H1 (cell line): ENCODE measurements at regions not wholly inside any gene's neighbourhood (a gene's known extent, or its start where the extent isn't known, plus 50 kb on each side); places are given as distances from the start of the nearest gene placed in this dataset.

Experiments
- CTCF ChIA-PET: fragments of 300-600 bp; sonication (Branson Sonifier 250); formaldehyde crosslinking; loops from one replicate; lab custom pipeline; 2021; ENCODE audit not compliant: partially characterized antibody; lab: Charles Lee
- POLR2A ChIA-PET: fragments of 300-600 bp; sonication (Branson Sonifier 250); formaldehyde crosslinking; loops from one replicate; lab custom pipeline; 2021; ENCODE audit warnings: inconsistent platforms; ENCODE audit not compliant: partially characterized antibody; lab: Charles Lee
- DNase-seq, 2 experiments: peaks; one replicate each; pipeline versions ENCODE4 v3.0.0 to v3.0.0-alpha.2; 2010 to 2022; ENCODE audit warnings: low spot score in 2 of 2, low read depth in 1 of 2, mixed read lengths in 1 of 2
- FAIRE-seq: peaks from 2 replicates; lab custom pipeline; 2011; peaks lifted over from hg19 to GRCh38; lab: Jason Lieb, UNC
- H2AFZ ChIP-seq: 2 replicates; pipeline ENCODE4 v1.8.1; 2012; ENCODE audit warnings: low read length, inconsistent platforms
- H2AK5ac ChIP-seq: 2 replicates; pipeline ENCODE4 v1.6.1; 2013; ENCODE audit warnings: low read depth, low read length
- H2BK120ac ChIP-seq: replicated peaks from 2 replicates; pipeline ENCODE3; 2013; ENCODE audit warnings: low read depth, low read length, inconsistent platforms
- H2BK12ac ChIP-seq: 2 replicates; pipeline ENCODE4 v1.6.1; 2013; ENCODE audit warnings: low read depth, low read length
- H2BK15ac ChIP-seq: 2 replicates; pipeline ENCODE4 v1.6.1; 2013; ENCODE audit warnings: low read length
- H2BK20ac ChIP-seq: 2 replicates; pipeline ENCODE4 v1.6.1; 2013; ENCODE audit warnings: low read length
- H2BK5ac ChIP-seq: 2 replicates; pipeline ENCODE4 v1.6.1; 2013; ENCODE audit warnings: low read depth, low read length
- H3K14ac ChIP-seq: 2 replicates; pipeline ENCODE4 v1.6.1; 2013; ENCODE audit warnings: inconsistent platforms; ENCODE audit not compliant: insufficient read length
- H3K18ac ChIP-seq: 2 replicates; pipeline ENCODE4 v1.6.1; 2013; ENCODE audit warnings: low read length; ENCODE audit errors: extremely low read depth
- H3K23ac ChIP-seq: 2 replicates; pipeline ENCODE4 v1.6.1; 2013; ENCODE audit warnings: inconsistent platforms; ENCODE audit not compliant: insufficient read length
- H3K23me2 ChIP-seq: 2 replicates; pipeline ENCODE4 v1.6.1; 2013; ENCODE audit warnings: low read depth, low read length
- H3K27ac ChIP-seq: 2 replicates; pipeline ENCODE4 v1.6.1; 2011; ENCODE audit warnings: low read depth, low read length, inconsistent platforms
- H3K27me3 ChIP-seq, 4 experiments: replicated peaks in 1 of 4; 1 replicate in 1 of 4; 2 replicates in 3 of 4; pipeline versions ENCODE4 v1.6.1 to v1.8.1; 2011 to 2013; ENCODE audit warnings: low read length in 3 of 4, mild to moderate bottlenecking in 3 of 4, inconsistent platforms in 2 of 4, mixed read lengths in 2 of 4, moderate library complexity in 1 of 4; ENCODE audit not compliant: control insufficient read depth in 3 of 4, insufficient read depth in 3 of 4; ENCODE audit errors: extremely low read depth in 1 of 4
- H3K36me3 ChIP-seq, 4 experiments: 2 replicates each; pipeline versions ENCODE4 v1.6.1 to v1.8.1; 2011 to 2013; ENCODE audit warnings: mild to moderate bottlenecking in 4 of 4, low read length in 3 of 4, moderate library complexity in 2 of 4, control low read depth in 1 of 4, inconsistent platforms in 1 of 4; ENCODE audit not compliant: insufficient read depth in 4 of 4, control insufficient read depth in 2 of 4
- H3K4ac ChIP-seq: replicated peaks from 2 replicates; pipeline ENCODE3; 2013; ENCODE audit warnings: low read length, low read depth, mixed read lengths, inconsistent platforms; ENCODE audit not compliant: insufficient read length
- H3K4me1 ChIP-seq, 4 experiments: replicated peaks in 1 of 4; 1 replicate in 1 of 4; 2 replicates in 3 of 4; pipeline versions ENCODE4 v1.6.1 to v1.8.1; 2011 to 2013; ENCODE audit warnings: low read length in 3 of 4, inconsistent platforms in 2 of 4, mixed read lengths in 1 of 4; ENCODE audit not compliant: insufficient read depth in 4 of 4, control insufficient read depth in 3 of 4
- H3K4me2 ChIP-seq, 2 experiments: 2 replicates each; pipeline versions ENCODE4 v1.6.1 to v1.8.1; 2011 to 2013; ENCODE audit warnings: low read depth in 2 of 2, low read length in 2 of 2, control low read depth in 1 of 2, inconsistent platforms in 1 of 2, mild to moderate bottlenecking in 1 of 2; ENCODE audit not compliant: insufficient read depth in 1 of 2
- H3K4me3 ChIP-seq, 4 experiments: fragments of 200-600, 300-600 bp in 1 of 4; sonication (generic), shearing (Covaris generic), sonication (Bioruptor Twin) in 1 of 4; 2 replicates each; pipeline versions ENCODE4 v1.5.1 to v1.8.1; 2011 to 2016; ENCODE audit warnings: low read length in 4 of 4, low read depth in 3 of 4, control low read depth in 2 of 4, inconsistent platforms in 2 of 4, mild to moderate bottlenecking in 2 of 4, mixed read lengths in 1 of 4, moderate library complexity in 1 of 4; ENCODE audit not compliant: insufficient read depth in 2 of 4; ENCODE audit errors: extremely low read depth in 1 of 4
- H3K56ac ChIP-seq: replicated peaks from 2 replicates; pipeline ENCODE3; 2013; ENCODE audit warnings: low read depth, mild to moderate bottlenecking, mixed read lengths, low read length, inconsistent platforms; ENCODE audit not compliant: insufficient read length
- H3K79me1 ChIP-seq: 2 replicates; pipeline ENCODE4 v1.6.1; 2013; ENCODE audit warnings: low read depth, low read length, control low read depth
- H3K79me2 ChIP-seq, 2 experiments: 2 replicates each; pipeline versions ENCODE4 v1.6.1 to v1.8.1; 2012 to 2013; ENCODE audit warnings: low read length in 2 of 2, mild to moderate bottlenecking in 2 of 2, inconsistent platforms in 1 of 2; ENCODE audit not compliant: insufficient read depth in 2 of 2, control insufficient read depth in 1 of 2
- H3K9ac ChIP-seq, 4 experiments: replicated peaks in 1 of 4; 1 replicate in 1 of 4; 2 replicates in 3 of 4; pipeline versions ENCODE4 v1.6.1 to v1.8.1; 2011 to 2013; ENCODE audit warnings: low read depth in 3 of 4, low read length in 3 of 4, control low read depth in 2 of 4, mild to moderate bottlenecking in 2 of 4, moderate library complexity in 2 of 4, inconsistent platforms in 1 of 4; ENCODE audit errors: extremely low read depth in 1 of 4
- H3K9me3 ChIP-seq, 2 experiments: 2 replicates each; pipeline versions ENCODE4 v1.6.1 to v1.8.1; 2012 to 2013; ENCODE audit warnings: mild to moderate bottlenecking in 2 of 2, moderate library complexity in 2 of 2, control low read depth in 1 of 2, inconsistent platforms in 1 of 2, low read depth in 1 of 2, low read length in 1 of 2, mixed read lengths in 1 of 2; ENCODE audit not compliant: insufficient read depth in 2 of 2
- H4K20me1 ChIP-seq, 2 experiments: replicated peaks in 1 of 2; 2 replicates each; pipeline versions ENCODE3 to v1.8.1; 2011 to 2013; ENCODE audit warnings: inconsistent platforms in 2 of 2, low read length in 2 of 2, mild to moderate bottlenecking in 1 of 2; ENCODE audit not compliant: insufficient read depth in 2 of 2, control insufficient read depth in 1 of 2
- H4K5ac ChIP-seq: 2 replicates; pipeline ENCODE4 v1.6.1; 2013; ENCODE audit warnings: low read length, low read depth, mixed read lengths, inconsistent platforms; ENCODE audit not compliant: insufficient read length
- H4K8ac ChIP-seq: 2 replicates; pipeline ENCODE4 v1.8.0; 2013; ENCODE audit warnings: mild to moderate bottlenecking, moderate library complexity, low read length, inconsistent platforms; ENCODE audit not compliant: insufficient read depth; ENCODE audit errors: extremely low read depth
- H4K91ac ChIP-seq: replicated peaks from 2 replicates; pipeline ENCODE3; 2013; ENCODE audit warnings: low read length, mixed read lengths, inconsistent platforms; ENCODE audit not compliant: insufficient read length
- MAFK ChIP-seq: IDR thresholded peaks from 2 replicates; pipeline ENCODE4 v1.6.1; 2012; ENCODE audit warnings: low read depth, mild to moderate bottlenecking, improper control_type of control experiment, low read length
- RAD21 ChIP-seq, 2 experiments: IDR thresholded peaks in 1 of 2; conservative IDR thresholded peaks in 1 of 2; 2 replicates each; pipeline ENCODE4 v1.6.1; 2011; ENCODE audit warnings: low read depth in 2 of 2, low read length in 2 of 2, improper control_type of control experiment in 1 of 2, inconsistent platforms in 1 of 2, mild to moderate bottlenecking in 1 of 2, moderate library complexity in 1 of 2
- WGBS, 2 experiments: shearing (Covaris generic) in 1 of 2; methylation state at CpG; one replicate each; pipeline versions ENCODE4 v1.1.6 to v1.1.7; 2013 to 2015; ENCODE audit warnings: low lambda C conversion rate in 2 of 2, mixed read lengths in 2 of 2, inconsistent platforms in 1 of 2, low coverage in 1 of 2, missing lambda C conversion rate in 1 of 2; ENCODE audit not compliant: insufficient replicate concordance in 2 of 2, insufficient coverage in 1 of 2, insufficient read length in 1 of 2; ENCODE audit errors: extremely low coverage in 1 of 2, missing lambda C conversion rate in 1 of 2; 5-methylcytosine and 5-hydroxymethylcytosine counted together

DNA sequence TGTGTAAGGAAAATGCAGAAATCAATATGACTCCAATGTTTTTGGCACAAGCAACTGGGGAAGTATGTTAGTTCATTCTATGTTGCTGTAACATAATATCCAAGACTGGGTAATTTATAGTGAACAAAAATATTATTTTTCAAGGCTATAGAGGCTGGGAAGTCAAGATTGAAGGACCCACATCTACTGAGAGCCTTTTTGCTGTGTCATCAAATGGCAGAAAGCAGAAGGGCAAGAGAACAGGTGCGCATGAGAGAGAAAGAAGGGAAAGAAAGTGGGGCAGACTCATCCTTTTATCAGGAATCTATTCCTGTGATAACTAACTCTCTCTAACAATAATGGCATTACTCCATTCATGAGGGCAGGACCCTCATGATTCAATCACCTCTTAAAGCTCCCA, 237.2 kb downstream of the FAT4 start:
- H3K4me3 ChIP-seq, result no peak overlapping the region
- WGBS, 2 experiments, result 94% methylated on average over 1 of the region's 1 CpG; no CpG with 5 or more reads in 1 of the 2 experiments

More for the DNA sequence above, 237.2 kb downstream of the FAT4 start:
- no peaks in the 10 kb centered on the region for H3K79me2 ChIP-seq
- H3K79me1 ChIP-seq, result no peaks in the 10 kb centered on the region
- no peak overlapping the region for H2BK20ac ChIP-seq
- H3K9me3 ChIP-seq, result 0 out of 4 replicates have a peak, but pooled peaks cover 0 to 2% of the 10 kb centered on the region in 2 experiments
- H3K27me3 ChIP-seq, result no peaks in the 10 kb centered on the region
- no peak overlapping the region for H2AFZ ChIP-seq
- H3K56ac ChIP-seq, result no peak overlapping the region
- no peak overlapping the region for H3K14ac ChIP-seq
- H2AK5ac ChIP-seq, result no peak overlapping the region
- H2BK15ac ChIP-seq, result no peak overlapping the region
- no peak overlapping the region for H3K9ac ChIP-seq
- no peak overlapping the region for H3K23ac ChIP-seq
- H3K36me3 ChIP-seq, result no peaks in the 10 kb centered on the region
- H3K4me2 ChIP-seq, result no peak overlapping the region
- H4K91ac ChIP-seq, result no peak overlapping the region
- no peak overlapping the region for H3K18ac ChIP-seq
- no peak overlapping the region for H3K4ac ChIP-seq
- no peaks in the 10 kb centered on the region for H3K23me2 ChIP-seq
- H2BK120ac ChIP-seq, result peak overlapping the region; percentile 12
- no peak overlapping the region for H3K27ac ChIP-seq
- no peaks in the 10 kb centered on the region for H4K20me1 ChIP-seq
- no peak overlapping the region for H2BK5ac ChIP-seq
- no peak overlapping the region for H4K5ac ChIP-seq
- no peaks in the 10 kb centered on the region for H3K4me1 ChIP-seq
- POLR2A ChIA-PET, result no interaction called here
- no peak overlapping the region for H4K8ac ChIP-seq
- CTCF ChIA-PET, result interaction anchor here (0.8 kb wide), 1 partner anchor 8 kb away, joined by 3 read pairs; no protein-coding TSS in a partner anchor
- no peak overlapping the region for H2BK12ac ChIP-seq
- no peak for DNase-seq
- no peak for FAIRE-seq
- TF ChIP-seq MAFK (0 out of 2 replicates have a peak, but pooled peaks have one; percentile 8), RAD21 (IDR thresholded peaks at IDR 0.05 in 1 of 2, conservative IDR thresholded peaks at IDR 0.05 in 1 of 2; ENCODE audit: low read depth in 2 of 2, low read length in 2 of 2) (no peak)
- TF ChIP-seq, all 59 proteins: peak for 1
